Inflammatory macrophage (primary cell): ENCODE measurements at regions not wholly inside any gene's neighbourhood (a gene's known extent, or its start where the extent isn't known, plus 50 kb on each side); places are given as distances from the start of the nearest gene placed in this dataset.
A peak's percentile ranks its signal among the peaks of the same experiment; 100 is the strongest.
"Not testable (repeated sequence)": the region's sequence is repeated elsewhere in the genome, so short reads cannot be mapped to it uniquely, and the experiment has no call there.

Experiments used
- DNase-seq, 2 donors: peaks; one replicate each; pipeline ENCODE4 v3.0.0-alpha.2; 2020 to 2022

- peak; percentile 63 to 66 for DNase-seq
Measured at GRCh38 chr12:8396225-8397071, 59.3 kb upstream of the CLEC6A start.

GRCh38 chr12:8397378-8397777 lies 58.4 kb upstream of the CLEC6A start:
- not testable (repeated sequence) for DNase-seq

GRCh38 chr12:8399496-8400034 lies 56.2 kb upstream of the CLEC6A start:
- DNase-seq = not testable (repeated sequence)

- not testable (repeated sequence) for DNase-seq
Measured at GRCh38 chr12:8403834-8404233, 51.9 kb upstream of the CLEC6A start.

- not testable (repeated sequence) for DNase-seq
Measured at GRCh38 chr12:8404341-8404740, 51.4 kb upstream of the CLEC6A start.
